HG03442 (cell line): ENCODE measurements at regions not wholly inside any gene's neighbourhood (a gene's known extent, or its start where the extent isn't known, plus 50 kb on each side); places are given as distances from the start of the nearest gene placed in this dataset.
A peak's percentile ranks its signal among the peaks of the same experiment; 100 is the strongest.

ENCODE experiments used
- ATAC-seq: cut with Tn5 transposase; IDR thresholded peaks from one replicate; pipeline ENCODE4 v1.9.1; 2021; ENCODE audit warnings: mild to moderate bottlenecking, moderate library complexity; ENCODE audit not compliant: unreplicated experiment

DNA sequence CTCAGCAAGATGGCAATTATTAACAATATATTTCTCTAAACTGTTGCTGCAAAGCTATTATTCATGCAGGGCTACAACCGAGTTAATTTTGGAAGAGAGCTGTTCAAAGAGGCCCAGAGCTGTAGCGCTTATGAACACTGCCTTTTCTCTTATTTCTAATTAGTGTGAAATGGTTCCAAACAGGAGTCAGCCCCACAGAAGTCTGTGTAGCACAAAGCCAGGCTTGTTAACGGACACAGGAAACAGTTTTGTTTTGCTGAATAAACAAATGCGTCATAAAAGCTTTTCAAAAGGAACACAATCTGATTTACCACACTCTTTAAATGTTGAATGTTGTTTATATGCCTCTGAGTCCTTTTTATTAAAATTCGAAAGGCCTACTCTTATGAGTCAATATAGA is 396.5 kb downstream of the ANXA1 start:
- ATAC-seq = no peak

GRCh38 chr9:73549991-73550390 is 398.3 kb downstream of the ANXA1 start:
- ATAC-seq = no peak

DNA sequence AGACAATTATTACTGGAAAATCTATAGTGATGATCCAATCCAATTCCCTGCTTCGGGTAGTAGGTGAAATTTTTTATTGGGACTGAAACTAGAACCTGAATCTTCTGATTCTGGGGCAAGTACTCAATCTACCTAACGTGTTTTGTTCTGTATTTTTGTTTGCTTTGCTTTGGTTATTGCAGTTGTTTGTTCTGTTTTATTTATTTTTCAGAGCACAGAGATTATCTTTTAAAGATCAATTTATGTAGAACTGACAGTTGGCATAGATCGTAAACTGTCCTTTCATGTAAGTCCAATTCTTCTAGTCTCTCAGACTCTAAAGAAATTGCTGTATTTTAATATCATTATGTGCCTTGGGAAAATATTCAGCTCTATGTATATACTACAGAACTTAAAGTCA is 401.6 kb downstream of the ANXA1 start:
- ATAC-seq = no peak

DNA sequence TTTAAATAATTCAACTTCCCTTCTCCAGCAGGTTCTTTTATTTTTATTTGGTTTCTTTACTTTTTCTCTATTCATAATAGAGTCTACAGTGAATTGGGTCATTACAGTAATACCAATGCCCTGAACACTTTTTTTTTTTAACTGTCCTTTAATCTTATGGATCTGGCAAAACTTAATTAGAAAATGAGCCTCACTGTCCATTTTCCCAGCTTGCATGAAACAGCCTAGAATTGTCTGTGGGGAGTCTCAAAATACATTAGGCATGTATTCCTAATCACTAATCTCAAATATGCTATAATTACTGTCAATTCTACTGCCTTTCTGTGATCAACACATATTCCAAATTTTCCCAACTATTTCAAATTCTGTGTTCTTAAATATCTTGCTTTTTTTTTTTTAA is 406.8 kb downstream of the ANXA1 start:
- no peak for ATAC-seq

DNA sequence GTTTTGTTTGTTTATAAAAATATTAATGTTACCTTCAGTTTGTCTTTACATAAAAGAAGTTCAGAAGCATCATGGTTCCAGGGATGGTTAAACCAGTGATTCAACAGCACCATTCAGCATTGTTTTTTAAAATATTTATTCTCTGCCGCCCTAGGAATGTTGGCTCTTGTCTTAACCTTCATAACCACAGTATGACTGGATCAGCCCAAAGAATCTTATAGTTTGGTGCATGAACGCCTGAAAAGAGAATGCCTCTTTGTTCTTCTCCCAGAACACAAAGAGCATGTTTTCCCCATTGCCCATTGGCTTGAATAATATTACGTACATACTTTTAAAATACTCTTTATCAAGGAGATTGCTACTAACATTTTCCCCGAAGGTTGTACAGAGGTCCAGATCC is 413.4 kb downstream of the ANXA1 start:
- no peak for ATAC-seq

DNA sequence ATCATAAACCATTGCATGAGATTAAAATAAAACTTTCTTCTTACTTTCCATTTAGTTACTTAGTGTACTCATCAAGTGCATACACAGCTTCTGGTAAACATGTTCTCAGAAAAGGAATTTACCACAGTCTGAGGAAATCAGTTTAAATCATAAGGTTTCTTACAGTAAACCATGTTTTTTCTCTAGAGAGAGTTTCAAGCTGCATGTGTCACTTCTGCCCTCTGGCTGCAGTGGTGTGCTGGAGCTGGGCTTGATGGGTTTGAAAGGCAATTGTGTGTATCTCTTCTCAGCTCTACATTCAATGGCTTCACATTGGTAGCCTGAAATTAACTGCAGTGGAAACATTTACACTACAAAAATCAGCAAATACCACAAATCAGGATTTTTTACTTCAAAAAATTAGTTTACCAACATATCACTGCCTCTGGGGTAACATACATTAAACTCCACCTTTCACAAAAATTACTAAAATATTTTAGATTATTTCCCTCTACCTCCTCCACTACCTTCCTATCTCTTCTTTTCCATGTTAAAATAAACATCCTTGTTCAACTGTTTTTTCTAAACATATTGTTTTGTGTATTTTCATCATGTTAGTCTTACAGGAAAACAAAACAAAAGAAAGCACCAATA is 414.3 kb downstream of the ANXA1 start:
- ATAC-seq = peak; percentile 52

- no peak for ATAC-seq
Measured at GRCh38 chr9:73566627-73567026, 415.0 kb downstream of the ANXA1 start.

GRCh38 chr9:73573235-73573634 is 421.6 kb downstream of the ANXA1 start:
- no peak for ATAC-seq

- no peak for ATAC-seq
Measured at GRCh38 chr9:73575101-73576060, 423.7 kb downstream of the ANXA1 start.

GRCh38 chr9:73577848-73578247 is 426.2 kb downstream of the ANXA1 start:
- no peak for ATAC-seq

GRCh38 chr9:73579823-73580222 is 428.2 kb downstream of the ANXA1 start:
- ATAC-seq = no peak

DNA sequence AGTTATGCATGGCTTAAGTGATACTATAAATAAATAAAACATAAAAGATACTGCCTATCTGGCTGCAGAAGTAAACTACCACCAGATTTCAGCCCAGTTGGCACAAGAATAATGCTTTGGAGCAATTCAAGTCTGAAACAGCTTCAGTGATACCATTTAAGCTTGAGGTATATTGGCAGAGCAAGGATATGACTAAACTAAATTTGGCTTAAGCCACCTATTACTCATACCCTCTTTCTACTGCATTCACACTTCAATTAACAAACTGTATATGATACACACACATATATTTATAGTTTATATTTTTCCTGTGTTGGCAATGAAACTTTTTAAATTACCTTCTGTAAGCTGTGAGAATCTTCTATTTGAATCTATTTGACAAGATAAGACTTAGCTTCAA is 431.9 kb downstream of the ANXA1 start:
- no peak for ATAC-seq

DNA sequence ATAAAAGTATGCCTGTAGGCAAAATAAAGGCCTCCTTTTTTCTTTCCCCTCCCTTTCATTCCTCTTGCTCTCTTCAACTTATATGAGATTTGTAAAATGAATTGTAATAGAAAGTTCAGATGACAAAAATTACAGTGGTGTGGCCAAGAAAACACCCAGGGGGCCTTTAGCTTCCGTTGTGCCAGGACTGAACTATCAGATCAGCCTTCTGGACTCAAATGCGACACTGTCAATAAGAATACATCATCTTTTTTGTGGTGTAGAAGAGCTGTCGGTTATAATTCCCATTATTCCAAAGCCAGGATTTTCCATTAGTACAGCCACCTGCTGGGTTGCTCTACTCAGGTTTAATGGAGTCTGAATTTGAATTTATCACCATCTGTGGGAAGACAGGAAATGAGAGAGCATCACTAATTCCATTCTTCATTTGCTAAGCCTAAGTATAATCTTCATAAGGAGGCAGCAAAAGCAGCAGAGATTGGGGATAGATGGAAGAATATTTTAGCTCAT is 443.4 kb downstream of the ANXA1 start:
- no peak for ATAC-seq

- no peak for ATAC-seq
Measured at GRCh38 chr9:73596321-73596720, 444.7 kb downstream of the ANXA1 start.

GRCh38 chr9:73597039-73597438 is 445.4 kb downstream of the ANXA1 start:
- no peak for ATAC-seq

GRCh38 chr9:73597771-73598170 is 446.1 kb downstream of the ANXA1 start:
- ATAC-seq = no peak

DNA sequence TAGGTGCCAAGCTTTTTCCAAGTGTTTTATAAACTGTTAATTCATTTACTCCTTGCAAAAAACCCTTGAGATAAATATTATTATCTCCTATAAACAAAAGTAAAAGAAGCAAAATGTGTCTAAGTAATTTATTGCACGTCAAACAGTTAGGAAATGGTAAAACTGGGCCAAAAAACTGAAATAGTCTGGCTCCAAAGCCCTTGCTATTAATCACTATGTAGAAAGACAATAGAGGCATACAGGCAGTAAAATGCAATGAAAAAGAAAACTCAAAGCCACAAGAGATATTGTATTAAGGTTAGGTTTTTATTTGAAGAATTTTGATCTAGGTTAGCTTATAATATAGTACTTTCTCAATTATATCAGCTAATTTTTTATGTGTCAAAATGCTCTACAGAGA is 457.7 kb downstream of the ANXA1 start:
- ATAC-seq = no peak

- ATAC-seq = no peak
Measured at GRCh38 chr9:73611032-73611431, 459.4 kb downstream of the ANXA1 start.

- ATAC-seq = no peak
Measured at GRCh38 chr9:73613092-73613701, 461.5 kb downstream of the ANXA1 start.

- no peak for ATAC-seq
Measured at GRCh38 chr9:73615557-73615956, 463.9 kb downstream of the ANXA1 start.

GRCh38 chr9:73617586-73617985 is 465.9 kb downstream of the ANXA1 start:
- ATAC-seq = no peak

DNA sequence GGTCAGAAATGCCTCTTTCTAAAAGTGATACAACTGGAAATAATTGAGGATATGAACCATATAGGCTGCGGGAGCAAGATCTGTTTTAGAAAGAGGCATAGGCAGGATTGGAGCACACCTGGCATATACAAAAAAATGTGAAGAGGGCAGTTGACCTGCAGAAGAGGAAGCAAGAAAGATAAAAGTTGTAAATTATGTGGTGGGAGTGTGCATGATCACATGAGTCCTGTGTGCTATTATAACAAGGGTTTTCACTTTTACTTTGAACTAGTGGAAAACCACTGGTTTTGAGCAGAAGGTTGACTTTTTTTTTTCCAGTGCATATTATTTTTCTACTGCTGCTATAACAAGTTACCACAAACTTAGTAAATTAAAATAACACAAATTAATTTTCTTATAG is 489.3 kb downstream of the ANXA1 start:
- peak; percentile 79 for ATAC-seq
